ENCODE measurements at regions not wholly inside any gene's neighbourhood (a gene's known extent, or its start where the extent isn't known, plus 50 kb on each side); places are given as distances from the start of the nearest gene placed in this dataset.

- TF ChIP-seq ZNF331 (CRISPR knock-in tag; IDR thresholded peaks at IDR 0.05) (no peak), TBP (CRISPR knock-in tag; IDR thresholded peaks at IDR 0.05) (no peak), CHCHD3 (CRISPR knock-in tag; IDR thresholded peaks at IDR 0.05) (no peak), ZNF350 (CRISPR knock-in tag; IDR thresholded peaks at IDR 0.05; ENCODE audit: borderline replicate concordance, low read depth) (no peak), ZBTB3 (CRISPR knock-in tag; IDR thresholded peaks at IDR 0.05; ENCODE audit: borderline replicate concordance, low read depth) (no peak), PCBP1 (IDR thresholded peaks at IDR 0.05; ENCODE audit: borderline replicate concordance, low read depth, low read length) (no peak), CTCF (CRISPR knock-in tag; IDR thresholded peaks at IDR 0.05) (no peak), CCAR2 (optimal IDR thresholded peaks at IDR 0.05; ENCODE audit: low read depth, low read length) (no peak), ZBTB1 (CRISPR knock-in tag; IDR thresholded peaks at IDR 0.05; ENCODE audit: borderline replicate concordance) (no peak), EP300 (IDR thresholded peaks at IDR 0.05; ENCODE audit: low read depth in 2 of 2, low read length in 2 of 2) (no peak), EP300 (CRISPR knock-in tag; IDR thresholded peaks at IDR 0.05; ENCODE audit: borderline replicate concordance) (no peak), BCL6 (CRISPR knock-in tag; IDR thresholded peaks at IDR 0.05) (no peak), IKZF1 (IDR thresholded peaks at IDR 0.05) (no peak), MEIS2 (CRISPR knock-in tag; IDR thresholded peaks at IDR 0.05) (no peak)
- TF ChIP-seq, protein P1, sequence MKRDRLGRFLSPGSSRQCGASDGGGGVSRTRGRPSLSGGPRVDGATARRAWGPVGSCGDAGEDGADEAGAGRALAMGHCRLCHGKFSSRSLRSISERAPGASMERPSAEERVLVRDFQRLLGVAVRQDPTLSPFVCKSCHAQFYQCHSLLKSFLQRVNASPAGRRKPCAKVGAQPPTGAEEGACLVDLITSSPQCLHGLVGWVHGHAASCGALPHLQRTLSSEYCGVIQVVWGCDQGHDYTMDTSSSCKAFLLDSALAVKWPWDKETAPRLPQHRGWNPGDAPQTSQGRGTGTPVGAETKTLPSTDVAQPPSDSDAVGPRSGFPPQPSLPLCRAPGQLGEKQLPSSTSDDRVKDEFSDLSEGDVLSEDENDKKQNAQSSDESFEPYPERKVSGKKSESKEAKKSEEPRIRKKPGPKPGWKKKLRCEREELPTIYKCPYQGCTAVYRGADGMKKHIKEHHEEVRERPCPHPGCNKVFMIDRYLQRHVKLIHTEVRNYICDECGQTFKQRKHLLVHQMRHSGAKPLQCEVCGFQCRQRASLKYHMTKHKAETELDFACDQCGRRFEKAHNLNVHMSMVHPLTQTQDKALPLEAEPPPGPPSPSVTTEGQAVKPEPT (CRISPR knock-in tag; IDR thresholded peaks at IDR 0.05; ENCODE audit: low read depth): no peak
Observed at GRCh38 chr4:59823311-59823710, 1376.8 kb upstream of the ADGRL3 start.
